ENCODE measurements at regions not wholly inside any gene's neighbourhood (a gene's known extent, or its start where the extent isn't known, plus 50 kb on each side); places are given as distances from the start of the nearest gene placed in this dataset.
"Not testable (repeated sequence)": the region's sequence is repeated elsewhere in the genome, so short reads cannot be mapped to it uniquely, and the experiment has no call there.

DNA sequence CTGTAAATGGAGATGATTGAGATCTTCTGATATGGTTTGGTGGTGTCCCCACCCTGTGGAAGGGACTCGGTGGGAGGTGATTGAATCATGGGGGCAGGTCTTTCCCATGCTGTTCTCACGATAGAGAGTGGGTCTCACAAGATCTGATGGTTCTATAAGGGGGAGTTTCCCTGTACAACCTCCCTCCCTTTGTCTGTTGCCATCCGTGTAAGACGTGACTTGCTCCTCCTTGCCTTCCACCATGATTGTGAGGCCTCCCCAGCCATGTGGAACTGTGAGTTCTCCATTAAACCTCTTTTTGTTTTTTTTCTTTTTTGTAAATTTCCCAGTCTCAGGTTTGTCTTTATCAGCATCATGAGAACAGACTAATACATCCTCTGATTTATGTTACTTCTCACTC lies 55.1 kb upstream of the PAGE5 start:
- TF ChIP-seq CTCF, POLR2A (IDR thresholded peaks at IDR 0.05): not testable (repeated sequence)

Measured in heart left ventricle (tissue), 13 donors.